Osteocyte (in vitro differentiated cells): ENCODE measurements at regions not wholly inside any gene's neighbourhood (a gene's known extent, or its start where the extent isn't known, plus 50 kb on each side); places are given as distances from the start of the nearest gene placed in this dataset.

Experiments used
- DNase-seq: peaks from one replicate; pipeline ENCODE4 v3.0.0; 2021; ENCODE audit warnings: mixed read lengths; ENCODE audit not compliant: unreplicated experiment; ENCODE audit errors: extremely low spot score
- H3K27ac Mint-ChIP-seq: one replicate; pipeline ENCODE4 v1.8.0; 2021; ENCODE audit warnings: mild to moderate bottlenecking, mixed read lengths; ENCODE audit not compliant: unreplicated experiment
- H3K27me3 Mint-ChIP-seq: one replicate; pipeline ENCODE4 v1.8.0; 2021; ENCODE audit warnings: mixed read lengths; ENCODE audit not compliant: unreplicated experiment
- H3K36me3 Mint-ChIP-seq: one replicate; pipeline ENCODE4 v1.8.0; 2021; ENCODE audit warnings: mixed read lengths; ENCODE audit not compliant: unreplicated experiment
- H3K4me1 Mint-ChIP-seq: one replicate; pipeline ENCODE4 v1.8.0; 2021; ENCODE audit warnings: mixed read lengths; ENCODE audit not compliant: unreplicated experiment
- H3K4me3 Mint-ChIP-seq: one replicate; pipeline ENCODE4 v1.8.0; 2021; ENCODE audit warnings: mild to moderate bottlenecking, moderate library complexity, mixed read lengths; ENCODE audit not compliant: unreplicated experiment
- H3K9me3 Mint-ChIP-seq: one replicate; pipeline ENCODE4 v1.8.0; 2021; ENCODE audit warnings: mixed read lengths; ENCODE audit not compliant: unreplicated experiment
- CTCF ChIP-seq: fragments of 200-600 bp; sonication (generic); IDR thresholded peaks from 2 replicates; pipeline ENCODE4 v1.5.0; 2021; ENCODE audit warnings: antibody characterized with exemption, mild to moderate bottlenecking, moderate library complexity

- no peaks in the 10 kb centered on the region for H3K36me3 Mint-ChIP-seq
- H3K27me3 Mint-ChIP-seq = peaks cover 34% of the 10 kb centered on the region
- no peak for DNase-seq
- H3K4me3 Mint-ChIP-seq = no peak overlapping the region
- no peaks in the 10 kb centered on the region for H3K9me3 Mint-ChIP-seq
- TF ChIP-seq CTCF = no peak
- H3K4me1 Mint-ChIP-seq = no peaks in the 10 kb centered on the region
- H3K27ac Mint-ChIP-seq = no peak overlapping the region
Measured at GRCh38 chr4:152176627-152177214, 359.2 kb downstream of the FBXW7 start.

- Mint-ChIP-seq H3K4me1 (no peaks in the 10 kb centered on the region), H3K27ac (no peak overlapping the region), H3K4me3 (no peak overlapping the region), H3K36me3 (no peaks in the 10 kb centered on the region), H3K27me3 (peaks cover 44% of the 10 kb centered on the region), H3K9me3 (no peaks in the 10 kb centered on the region)
- DNase-seq = no peak
- no peak for TF ChIP-seq CTCF
Measured at GRCh38 chr4:152175586-152175985, 360.3 kb downstream of the FBXW7 start.

GRCh38 chr4:152172146-152172545, 363.7 kb downstream of the FBXW7 start:
- H3K4me1 Mint-ChIP-seq = no peaks in the 10 kb centered on the region
- TF ChIP-seq CTCF = no peak
- no peaks in the 10 kb centered on the region for H3K9me3 Mint-ChIP-seq
- no peak for DNase-seq
- H3K27me3 Mint-ChIP-seq = peaks cover 51% of the 10 kb centered on the region
- no peaks in the 10 kb centered on the region for H3K36me3 Mint-ChIP-seq
- H3K4me3 Mint-ChIP-seq = no peak overlapping the region
- H3K27ac Mint-ChIP-seq = no peak overlapping the region

- H3K27me3 Mint-ChIP-seq = peaks cover 51% of the 10 kb centered on the region
- DNase-seq = no peak
- no peak overlapping the region for H3K27ac Mint-ChIP-seq
- no peak overlapping the region for H3K4me3 Mint-ChIP-seq
- no peaks in the 10 kb centered on the region for H3K9me3 Mint-ChIP-seq
- TF ChIP-seq CTCF = no peak
- no peaks in the 10 kb centered on the region for H3K36me3 Mint-ChIP-seq
- H3K4me1 Mint-ChIP-seq = no peaks in the 10 kb centered on the region
Measured at GRCh38 chr4:152171556-152171955, 364.3 kb downstream of the FBXW7 start.

- Mint-ChIP-seq H3K4me3 (no peak overlapping the region), H3K9me3 (no peaks in the 10 kb centered on the region), H3K27ac (no peak overlapping the region), H3K36me3 (no peaks in the 10 kb centered on the region), H3K27me3 (peaks cover 48% of the 10 kb centered on the region), H3K4me1 (no peaks in the 10 kb centered on the region)
- no peak for TF ChIP-seq CTCF
- DNase-seq = no peak
Measured at GRCh38 chr4:152169683-152170082, 366.2 kb downstream of the FBXW7 start.
